ENCODE measurements at regions not wholly inside any gene's neighbourhood (a gene's known extent, or its start where the extent isn't known, plus 50 kb on each side); places are given as distances from the start of the nearest gene placed in this dataset.

DNA sequence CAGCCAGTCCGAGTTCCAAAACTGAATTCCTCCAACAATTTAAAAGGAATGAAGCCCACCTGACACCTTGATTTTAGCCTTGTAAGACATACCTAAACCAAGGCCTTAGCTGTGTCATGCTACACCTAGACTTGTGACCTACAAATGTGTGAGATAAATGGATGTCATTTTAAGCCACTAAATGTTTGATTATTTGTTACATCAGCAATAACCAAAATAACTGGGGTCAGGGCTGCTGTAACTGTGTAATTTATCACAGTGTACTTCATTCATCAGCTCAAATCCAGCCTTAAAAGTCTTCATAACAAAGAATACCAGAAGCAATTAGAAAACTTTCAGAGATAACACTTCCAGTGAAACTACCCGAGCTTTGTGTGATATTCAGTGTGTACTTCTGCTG, 673.0 kb upstream of the ANO3 start:
- no peak overlapping the region for H3K4me3 ChIP-seq (replicated peaks; ENCODE audit: low read depth, low read length)
- TF ChIP-seq, protein P1, sequence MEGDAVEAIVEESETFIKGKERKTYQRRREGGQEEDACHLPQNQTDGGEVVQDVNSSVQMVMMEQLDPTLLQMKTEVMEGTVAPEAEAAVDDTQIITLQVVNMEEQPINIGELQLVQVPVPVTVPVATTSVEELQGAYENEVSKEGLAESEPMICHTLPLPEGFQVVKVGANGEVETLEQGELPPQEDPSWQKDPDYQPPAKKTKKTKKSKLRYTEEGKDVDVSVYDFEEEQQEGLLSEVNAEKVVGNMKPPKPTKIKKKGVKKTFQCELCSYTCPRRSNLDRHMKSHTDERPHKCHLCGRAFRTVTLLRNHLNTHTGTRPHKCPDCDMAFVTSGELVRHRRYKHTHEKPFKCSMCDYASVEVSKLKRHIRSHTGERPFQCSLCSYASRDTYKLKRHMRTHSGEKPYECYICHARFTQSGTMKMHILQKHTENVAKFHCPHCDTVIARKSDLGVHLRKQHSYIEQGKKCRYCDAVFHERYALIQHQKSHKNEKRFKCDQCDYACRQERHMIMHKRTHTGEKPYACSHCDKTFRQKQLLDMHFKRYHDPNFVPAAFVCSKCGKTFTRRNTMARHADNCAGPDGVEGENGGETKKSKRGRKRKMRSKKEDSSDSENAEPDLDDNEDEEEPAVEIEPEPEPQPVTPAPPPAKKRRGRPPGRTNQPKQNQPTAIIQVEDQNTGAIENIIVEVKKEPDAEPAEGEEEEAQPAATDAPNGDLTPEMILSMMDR (IDR thresholded peaks at IDR 0.05; ENCODE audit: low read length, missing control alignments), result no peak
- DNase-seq (ENCODE audit: low read depth), result no peak

DNA sequence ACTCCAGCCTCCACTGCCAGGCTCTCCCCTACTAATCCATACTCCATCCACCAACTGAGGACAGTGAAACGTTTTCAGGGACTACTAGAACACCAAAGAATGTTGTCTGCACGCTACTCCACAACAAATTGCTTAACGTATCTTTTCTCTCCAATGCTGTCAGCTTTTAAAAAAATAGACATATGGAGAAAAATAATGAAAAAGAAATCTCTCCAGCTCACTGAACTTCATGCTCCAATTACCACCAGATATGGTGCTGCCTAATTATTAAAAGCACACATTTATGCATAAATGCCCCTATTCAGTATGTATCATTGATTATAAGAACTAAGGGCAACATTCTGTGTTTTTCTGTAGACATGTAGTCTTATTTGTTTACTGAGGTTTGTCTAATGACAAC, 672.2 kb upstream of the ANO3 start:
- TF ChIP-seq, protein P1 (IDR thresholded peaks at IDR 0.05; ENCODE audit: low read length, missing control alignments), result no peak
- no peak overlapping the region for H3K4me3 ChIP-seq (replicated peaks; ENCODE audit: low read depth, low read length)
- no peak for DNase-seq (ENCODE audit: low read depth)

DNA sequence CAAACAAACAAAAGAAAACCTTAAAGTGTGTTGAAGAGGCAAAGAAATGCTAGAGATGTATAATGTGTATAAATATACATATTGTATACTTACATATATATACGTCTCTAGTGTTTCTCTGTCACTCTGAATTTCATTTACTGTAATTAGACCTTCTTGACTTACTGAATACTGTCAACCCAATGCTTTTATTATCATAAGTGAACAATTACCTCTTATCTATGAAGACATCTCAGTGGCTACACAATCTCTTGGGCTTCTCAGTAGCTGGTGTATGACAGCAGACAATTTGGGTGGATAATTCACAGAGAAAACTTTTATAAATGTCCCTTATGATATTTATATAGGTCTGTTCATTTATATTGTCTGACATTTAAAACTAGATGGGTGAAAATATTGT, 664.1 kb upstream of the ANO3 start:
- DNase-seq (ENCODE audit: low read depth), result no peak
- TF ChIP-seq, protein P1 (IDR thresholded peaks at IDR 0.05; ENCODE audit: low read length, missing control alignments), result no peak
- no peak overlapping the region for H3K4me3 ChIP-seq (replicated peaks; ENCODE audit: low read depth, low read length)

DNA sequence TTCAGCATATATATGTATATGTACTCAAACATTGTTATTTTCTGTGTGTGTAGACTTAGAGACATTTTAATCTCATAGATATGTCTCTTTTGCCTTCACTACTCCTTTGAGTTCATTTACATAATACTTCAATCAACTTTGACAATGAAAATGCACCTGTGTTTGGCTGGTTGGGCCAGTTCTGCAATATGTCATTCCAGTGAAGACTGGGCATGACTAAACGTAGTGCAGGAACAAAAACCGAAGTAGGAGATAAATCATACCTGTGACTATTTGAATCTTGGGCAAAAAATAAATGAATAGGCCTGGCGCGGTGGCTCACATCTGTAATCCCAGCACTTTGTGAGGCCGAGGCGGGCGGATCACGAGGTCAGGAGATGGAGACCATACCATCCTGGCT, 640.0 kb upstream of the ANO3 start:
- DNase-seq (ENCODE audit: low read depth), result no peak

GRCh38 chr11:25702417-25702816, 629.5 kb upstream of the ANO3 start:
- no peak for DNase-seq (ENCODE audit: low read depth)
- TF ChIP-seq, protein P1 (IDR thresholded peaks at IDR 0.05; ENCODE audit: low read length, missing control alignments), result no peak
- no peak overlapping the region for H3K4me3 ChIP-seq (replicated peaks; ENCODE audit: low read depth, low read length)

More for the DNA sequence above, 640.0 kb upstream of the ANO3 start:
- H3K4me3 ChIP-seq (replicated peaks; ENCODE audit: low read depth, low read length), result no peak overlapping the region
- TF ChIP-seq, protein P1 (IDR thresholded peaks at IDR 0.05; ENCODE audit: low read length, missing control alignments), result no peak

DNA sequence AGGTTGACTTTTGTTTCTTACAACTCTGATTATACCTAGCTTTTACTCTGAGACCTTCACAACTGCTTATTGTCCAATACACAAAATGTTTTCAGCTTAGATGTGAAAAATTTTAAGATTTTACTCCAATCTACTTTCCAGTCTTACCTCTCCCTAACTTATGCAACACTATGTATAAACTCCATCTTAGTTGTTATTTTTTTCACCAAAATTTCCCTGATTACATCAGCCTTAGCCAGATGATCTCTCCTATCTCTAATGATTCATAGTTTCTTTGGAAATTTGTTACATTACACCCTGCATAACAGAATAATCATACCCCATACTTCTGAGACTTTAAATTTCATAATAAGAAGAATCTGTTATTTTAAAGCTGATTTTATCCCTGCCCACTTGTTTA, 621.0 kb upstream of the ANO3 start:
- DNase-seq (ENCODE audit: low read depth), result peak; percentile 3
- TF ChIP-seq, protein P1 (IDR thresholded peaks at IDR 0.05; ENCODE audit: low read length, missing control alignments), result no peak
- no peak overlapping the region for H3K4me3 ChIP-seq (replicated peaks; ENCODE audit: low read depth, low read length)

- DNase-seq (ENCODE audit: low read depth), result peak; percentile 3
- TF ChIP-seq, protein P1 (IDR thresholded peaks at IDR 0.05; ENCODE audit: low read length, missing control alignments), result no peak
- H3K4me3 ChIP-seq (replicated peaks; ENCODE audit: low read depth, low read length), result no peak overlapping the region
Measured at GRCh38 chr11:25727944-25728343, 604.0 kb upstream of the ANO3 start.

All from fibroblast of pulmonary artery (primary cell).